CD14-positive monocyte (primary cell): ENCODE measurements at regions not wholly inside any gene's neighbourhood (a gene's known extent, or its start where the extent isn't known, plus 50 kb on each side); places are given as distances from the start of the nearest gene placed in this dataset.
A peak's percentile ranks its signal among the peaks of the same experiment; 100 is the strongest.

ENCODE experiments used
- DNase-seq, 3 donors: peaks; one replicate each; pipeline ENCODE4 v3.0.0-alpha.2; 2011 to 2022
- H2AFZ ChIP-seq: 2 replicates; pipeline ENCODE4 v1.6.0; 2012; ENCODE audit warnings: mild to moderate bottlenecking, low read depth, low read length, inconsistent platforms; ENCODE audit not compliant: insufficient read depth, poor library complexity, severe bottlenecking
- H3K27ac ChIP-seq, 2 donors: 1 replicate in 1 of 2; 2 replicates in 1 of 2; pipeline ENCODE4 v1.5.1; 2012 to 2013; ENCODE audit warnings: low read length in 2 of 2, control low read depth in 1 of 2, inconsistent platforms in 1 of 2, low read depth in 1 of 2, mild to moderate bottlenecking in 1 of 2
- H3K27me3 ChIP-seq, 2 donors: one replicate each; pipeline versions ENCODE4 v1.6.0 to v1.6.1; 2011 to 2013; ENCODE audit warnings: low read length in 2 of 2; ENCODE audit not compliant: control insufficient read depth in 2 of 2, insufficient read depth in 2 of 2
- H3K36me3 ChIP-seq, 2 donors: replicated peaks in 1 of 2; 1 replicate in 1 of 2; 2 replicates in 1 of 2; pipeline versions ENCODE4 v1.5.1 to v1.6.1; 2012 to 2013; ENCODE audit warnings: low read length in 2 of 2, control low read depth in 1 of 2, inconsistent platforms in 1 of 2, mild to moderate bottlenecking in 1 of 2; ENCODE audit not compliant: insufficient read depth in 2 of 2, control insufficient read depth in 1 of 2
- H3K4me1 ChIP-seq, 2 donors: 1 replicate in 1 of 2; 2 replicates in 1 of 2; pipeline versions ENCODE4 v1.5.1 to v1.6.1; 2012 to 2013; ENCODE audit warnings: low read length in 2 of 2, control low read depth in 1 of 2, inconsistent platforms in 1 of 2, mild to moderate bottlenecking in 1 of 2, moderate library complexity in 1 of 2; ENCODE audit not compliant: insufficient read depth in 2 of 2, control insufficient read depth in 1 of 2
- H3K4me2 ChIP-seq: replicated peaks from 2 replicates; pipeline ENCODE3; 2012; ENCODE audit warnings: low read length, moderate library complexity, mild to moderate bottlenecking; ENCODE audit not compliant: poor library complexity, severe bottlenecking; ENCODE audit errors: extremely low read depth
- H3K4me3 ChIP-seq, 3 experiments: fragments of 200-600 bp in 1 of 3; sonication (generic) in 1 of 3; replicated peaks in 1 of 3; 1 replicate in 2 of 3; 2 replicates in 1 of 3; pipeline ENCODE4 v1.5.1; 2011 to 2013; ENCODE audit warnings: low read length in 3 of 3, mild to moderate bottlenecking in 3 of 3, control low read depth in 2 of 3, low read depth in 2 of 3, inconsistent platforms in 1 of 3, moderate library complexity in 1 of 3
- H3K79me2 ChIP-seq: 2 replicates; pipeline ENCODE4 v1.6.0; 2012; ENCODE audit warnings: mild to moderate bottlenecking, control low read depth, inconsistent platforms, low read length, moderate library complexity; ENCODE audit not compliant: insufficient read depth
- H3K9ac ChIP-seq: 2 replicates; pipeline ENCODE4 v1.6.0; 2017; ENCODE audit warnings: low read length, mild to moderate bottlenecking; ENCODE audit not compliant: insufficient read depth, poor library complexity, severe bottlenecking
- H3K9me3 ChIP-seq, 2 donors: replicated peaks in 1 of 2; 1 replicate in 1 of 2; 2 replicates in 1 of 2; pipeline versions ENCODE4 v1.5.1 to v1.6.1; 2012 to 2013; ENCODE audit warnings: low read length in 2 of 2, control low read depth in 1 of 2; ENCODE audit not compliant: control insufficient read depth in 1 of 2, insufficient read depth in 1 of 2
- H4K20me1 ChIP-seq: 2 replicates; pipeline ENCODE4 v1.6.0; 2012; ENCODE audit warnings: mild to moderate bottlenecking, low read length, control low read depth, moderate library complexity; ENCODE audit not compliant: insufficient read depth
- H3K27ac Mint-ChIP-seq, 7 donors: one replicate each; pipeline ENCODE4 v1.8.0; 2020; ENCODE audit warnings: mild to moderate bottlenecking in 7 of 7, mixed read lengths in 7 of 7, moderate library complexity in 6 of 7, inconsistent platforms in 2 of 7
- H3K27me3 Mint-ChIP-seq, 3 donors: one replicate each; pipeline ENCODE4 v1.8.0; 2021 to 2022; ENCODE audit warnings: low read depth in 3 of 3, mild to moderate bottlenecking in 3 of 3, mixed read lengths in 3 of 3, moderate library complexity in 3 of 3, inconsistent platforms in 1 of 3
- H3K36me3 Mint-ChIP-seq, 2 donors: one replicate each; pipeline ENCODE4 v1.8.0; 2020; ENCODE audit warnings: mixed read lengths in 2 of 2, inconsistent platforms in 1 of 2, mild to moderate bottlenecking in 1 of 2
- H3K4me1 Mint-ChIP-seq: one replicate; pipeline ENCODE4 v1.8.0; 2020; ENCODE audit warnings: mild to moderate bottlenecking, mixed read lengths
- H3K4me3 Mint-ChIP-seq, 2 donors: one replicate each; pipeline ENCODE4 v1.8.0; 2020; ENCODE audit warnings: mild to moderate bottlenecking in 2 of 2, mixed read lengths in 2 of 2, moderate library complexity in 1 of 2
- H3K9me3 Mint-ChIP-seq, 7 donors: one replicate each; pipeline ENCODE4 v1.8.0; 2020 to 2022; ENCODE audit warnings: mixed read lengths in 7 of 7, mild to moderate bottlenecking in 6 of 7, moderate library complexity in 6 of 7, inconsistent platforms in 2 of 7
- WGBS: methylation state at CpG from one replicate; pipeline ENCODE4 v1.1.5; 2013; ENCODE audit warnings: missing lambda C conversion rate; ENCODE audit not compliant: insufficient coverage; 5-methylcytosine and 5-hydroxymethylcytosine counted together
- intact Hi-C, 2 donors: fragments of 100-400 bp; cut with micrococcal nuclease; formaldehyde crosslinking; loops; one replicate each; pipeline versions ENCODE4 v1.15.0 to v1.15.1; 2023
- TF ChIP-seq, protein P1 (sequence below): fragments of 200-600 bp; IDR thresholded peaks from one replicate; pipeline ENCODE4 v1.8.0; 2022; ENCODE audit warnings: antibody characterized with exemption, mild to moderate bottlenecking

DNA sequence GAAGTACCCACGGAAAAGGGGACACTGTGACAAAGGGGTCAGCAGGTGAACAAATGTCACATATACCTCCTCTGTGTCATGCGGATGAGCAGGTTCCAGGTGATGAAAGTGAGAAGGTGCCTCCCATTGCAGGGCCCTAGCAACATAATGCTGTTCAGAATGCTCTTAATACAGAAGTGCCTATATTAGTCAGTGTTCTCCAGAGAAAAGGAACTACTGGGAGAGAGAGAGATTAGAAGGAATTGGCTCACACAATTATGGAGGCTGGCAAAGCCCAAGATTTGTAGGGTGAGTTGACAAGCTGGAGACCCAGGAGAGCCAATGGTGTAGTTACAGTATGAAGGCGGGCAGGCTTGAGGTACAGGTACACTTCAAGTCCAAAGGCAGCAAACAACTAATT, 98.1 kb upstream of the CDC42EP3 start:
- Histone ChIP-seq H4K20me1 (no peaks in the 10 kb centered on the region), H3K9ac (no peak overlapping the region), H2AFZ (no peak overlapping the region), H3K27ac (peak overlapping the region in 1 of 2 donors; percentile 89), H3K4me3 (peak overlapping the region in 1 of 3 experiments; percentile 56), H3K4me2 (no peak overlapping the region), H3K36me3 (no peaks in the 10 kb centered on the region), H3K9me3 (no peaks in the 10 kb centered on the region), H3K27me3 (no peaks in the 10 kb centered on the region), H3K4me1 (peaks cover 61 to 70% of the 10 kb centered on the region in 2 donors), H3K79me2 (no peaks in the 10 kb centered on the region)
- H3K4me3 Mint-ChIP-seq = no peak overlapping the region
- intact Hi-C loops = loop anchor here in 1 of 2 donors (10.0 kb wide), 1 partner anchor 95 kb away; the partner anchor contains the start of gene CDC42EP3
- H3K27ac Mint-ChIP-seq = peak overlapping the region; percentile 78 to 99 (median 95)
- DNase-seq = peak in 2 of 3 donors; percentile 41 to 43
- WGBS = no CpG with 5 or more reads among the region's 3 CpGs
- H3K36me3 Mint-ChIP-seq = peaks cover 6% of the 10 kb centered on the region in 2 donors
- H3K27me3 Mint-ChIP-seq = peaks cover 0 to 7% (median 0%) of the 10 kb centered on the region in 3 donors
- TF ChIP-seq, protein P1, sequence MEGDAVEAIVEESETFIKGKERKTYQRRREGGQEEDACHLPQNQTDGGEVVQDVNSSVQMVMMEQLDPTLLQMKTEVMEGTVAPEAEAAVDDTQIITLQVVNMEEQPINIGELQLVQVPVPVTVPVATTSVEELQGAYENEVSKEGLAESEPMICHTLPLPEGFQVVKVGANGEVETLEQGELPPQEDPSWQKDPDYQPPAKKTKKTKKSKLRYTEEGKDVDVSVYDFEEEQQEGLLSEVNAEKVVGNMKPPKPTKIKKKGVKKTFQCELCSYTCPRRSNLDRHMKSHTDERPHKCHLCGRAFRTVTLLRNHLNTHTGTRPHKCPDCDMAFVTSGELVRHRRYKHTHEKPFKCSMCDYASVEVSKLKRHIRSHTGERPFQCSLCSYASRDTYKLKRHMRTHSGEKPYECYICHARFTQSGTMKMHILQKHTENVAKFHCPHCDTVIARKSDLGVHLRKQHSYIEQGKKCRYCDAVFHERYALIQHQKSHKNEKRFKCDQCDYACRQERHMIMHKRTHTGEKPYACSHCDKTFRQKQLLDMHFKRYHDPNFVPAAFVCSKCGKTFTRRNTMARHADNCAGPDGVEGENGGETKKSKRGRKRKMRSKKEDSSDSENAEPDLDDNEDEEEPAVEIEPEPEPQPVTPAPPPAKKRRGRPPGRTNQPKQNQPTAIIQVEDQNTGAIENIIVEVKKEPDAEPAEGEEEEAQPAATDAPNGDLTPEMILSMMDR = no peak
- peaks cover 77% of the 10 kb centered on the region for H3K4me1 Mint-ChIP-seq
- peaks cover 0 to 6% (median under 1%) of the 10 kb centered on the region in 7 donors for H3K9me3 Mint-ChIP-seq

DNA sequence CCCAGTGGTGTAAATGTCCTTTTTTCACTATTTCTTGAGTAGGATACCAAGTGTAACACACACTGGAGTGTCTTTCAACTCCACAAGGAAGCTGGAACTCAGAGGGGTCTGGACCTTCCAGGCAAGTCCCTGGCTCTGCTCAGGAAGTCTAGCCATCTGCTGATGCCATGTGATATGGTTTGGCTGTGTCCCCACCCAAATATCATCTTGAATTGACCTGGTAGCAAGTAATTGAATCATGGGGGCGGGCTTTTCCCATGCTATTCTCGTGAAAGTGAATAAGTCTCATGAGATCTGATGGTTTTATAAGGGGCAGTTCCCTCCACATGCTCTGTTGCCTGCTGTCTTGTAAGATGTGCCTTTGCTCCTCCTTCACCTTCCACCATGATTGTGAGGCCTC, 99.4 kb upstream of the CDC42EP3 start:
- intact Hi-C loops = no loop called here
- no peak overlapping the region for H3K4me3 Mint-ChIP-seq
- Histone ChIP-seq H3K4me3 (no peak overlapping the region), H4K20me1 (no peaks in the 10 kb centered on the region), H3K9me3 (no peaks in the 10 kb centered on the region), H3K36me3 (no peaks in the 10 kb centered on the region), H3K27me3 (no peaks in the 10 kb centered on the region), H3K4me1 (peaks cover 54 to 58% of the 10 kb centered on the region in 2 donors), H3K79me2 (no peaks in the 10 kb centered on the region), H3K4me2 (no peak overlapping the region), H3K9ac (no peak overlapping the region), H3K27ac (no peak overlapping the region), H2AFZ (no peak overlapping the region)
- H3K4me1 Mint-ChIP-seq = peaks cover 72% of the 10 kb centered on the region
- peak overlapping the region in 1 of 7 donors; percentile 46 for H3K27ac Mint-ChIP-seq
- TF ChIP-seq, protein P1 = no peak
- DNase-seq = no peak
- peaks cover 0 to 11% (median 3%) of the 10 kb centered on the region in 7 donors for H3K9me3 Mint-ChIP-seq
- H3K27me3 Mint-ChIP-seq = peaks cover 0 to 7% (median 2%) of the 10 kb centered on the region in 3 donors
- WGBS = 100% methylated on average over 2 of the region's 2 CpGs
- H3K36me3 Mint-ChIP-seq = peaks cover 5 to 6% of the 10 kb centered on the region in 2 donors
